HG03108 (cell line): ENCODE measurements at regions not wholly inside any gene's neighbourhood (a gene's known extent, or its start where the extent isn't known, plus 50 kb on each side); places are given as distances from the start of the nearest gene placed in this dataset.
"Not testable (repeated sequence)": the region's sequence is repeated elsewhere in the genome, so short reads cannot be mapped to it uniquely, and the experiment has no call there.

Source experiments
- ATAC-seq: cut with Tn5 transposase; IDR thresholded peaks from one replicate; pipeline ENCODE4 v1.9.1; 2021; ENCODE audit warnings: moderate library complexity; ENCODE audit not compliant: unreplicated experiment

- no peak for ATAC-seq
Observed at GRCh38 chr5:117752403-117752802, 1177.8 kb upstream of the SEMA6A start.

- ATAC-seq: no peak
Observed at GRCh38 chr5:117748336-117748735, 1173.7 kb upstream of the SEMA6A start.

- ATAC-seq: no peak
Observed at GRCh38 chr5:117743337-117743736, 1168.7 kb upstream of the SEMA6A start.

- no peak for ATAC-seq
Observed at GRCh38 chr5:117741655-117742206, 1167.1 kb upstream of the SEMA6A start.

- no peak for ATAC-seq
Observed at GRCh38 chr5:117740268-117740667, 1165.6 kb upstream of the SEMA6A start.

- ATAC-seq: no peak
Observed at GRCh38 chr5:117738571-117738970, 1163.9 kb upstream of the SEMA6A start.

GRCh38 chr5:117736698-117737097 is 1162.1 kb upstream of the SEMA6A start:
- ATAC-seq: no peak

- no peak for ATAC-seq
Observed at GRCh38 chr5:117734056-117734455, 1159.4 kb upstream of the SEMA6A start.

GRCh38 chr5:117733051-117733450 is 1158.4 kb upstream of the SEMA6A start:
- no peak for ATAC-seq

GRCh38 chr5:117732264-117732663 is 1157.6 kb upstream of the SEMA6A start:
- no peak for ATAC-seq

GRCh38 chr5:117731446-117731845 is 1156.8 kb upstream of the SEMA6A start:
- no peak for ATAC-seq

GRCh38 chr5:117720784-117721183 is 1146.2 kb upstream of the SEMA6A start:
- not testable (repeated sequence) for ATAC-seq

GRCh38 chr5:117719413-117719812 is 1144.8 kb upstream of the SEMA6A start:
- no peak for ATAC-seq

GRCh38 chr5:117713585-117714198 is 1139.1 kb upstream of the SEMA6A start:
- no peak for ATAC-seq

GRCh38 chr5:117701062-117701461 is 1126.4 kb upstream of the SEMA6A start:
- ATAC-seq: no peak

- no peak for ATAC-seq
Observed at GRCh38 chr5:117692606-117693005, 1118.0 kb upstream of the SEMA6A start.

- no peak for ATAC-seq
Observed at GRCh38 chr5:117691081-117691870, 1116.7 kb upstream of the SEMA6A start.

- no peak for ATAC-seq
Observed at GRCh38 chr5:117690612-117691011, 1116.0 kb upstream of the SEMA6A start.

- ATAC-seq: no peak
Observed at GRCh38 chr5:117686926-117687325, 1112.3 kb upstream of the SEMA6A start.

- no peak for ATAC-seq
Observed at GRCh38 chr5:117682416-117682815, 1107.8 kb upstream of the SEMA6A start.

- no peak for ATAC-seq
Observed at GRCh38 chr5:117681431-117682254, 1107.0 kb upstream of the SEMA6A start.
